ENCODE measurements at regions not wholly inside any gene's neighbourhood (a gene's known extent, or its start where the extent isn't known, plus 50 kb on each side); places are given as distances from the start of the nearest gene placed in this dataset.
A peak's percentile ranks its signal among the peaks of the same experiment; 100 is the strongest.
"Not testable (repeated sequence)": the region's sequence is repeated elsewhere in the genome, so short reads cannot be mapped to it uniquely, and the experiment has no call there.

GRCh38 chr13:70518081-70518480 lies 409.8 kb upstream of the KLHL1 start:
- Histone ChIP-seq H3K4me1 (ENCODE audit: insufficient read depth) (peaks cover 5% of the 10 kb centered on the region), H3K4me3 (no peak overlapping the region), H3K36me3 (replicated peaks; ENCODE audit: insufficient read depth, low read depth) (no peaks in the 10 kb centered on the region), H3K9me2 (replicated peaks; ENCODE audit: insufficient read depth) (no peaks in the 10 kb centered on the region), H3K4me2 (no peak overlapping the region), H3K9me3 (ENCODE audit: low read depth) (no peaks in the 10 kb centered on the region), H3K27me3 (no peaks in the 10 kb centered on the region), H2AFZ (no peak overlapping the region), H3K27ac (no peak overlapping the region), H3K79me2 (no peaks in the 10 kb centered on the region), H4K20me1 (ENCODE audit: insufficient read depth, poor library complexity, severe bottlenecking) (no peaks in the 10 kb centered on the region)
- 75% methylated on average over 2 of the region's 2 CpGs for WGBS (ENCODE audit: low lambda C conversion rate, missing lambda C conversion rate)
- no peak for DNase-seq (ENCODE audit: low spot score)
- TF ChIP-seq, protein P1, sequence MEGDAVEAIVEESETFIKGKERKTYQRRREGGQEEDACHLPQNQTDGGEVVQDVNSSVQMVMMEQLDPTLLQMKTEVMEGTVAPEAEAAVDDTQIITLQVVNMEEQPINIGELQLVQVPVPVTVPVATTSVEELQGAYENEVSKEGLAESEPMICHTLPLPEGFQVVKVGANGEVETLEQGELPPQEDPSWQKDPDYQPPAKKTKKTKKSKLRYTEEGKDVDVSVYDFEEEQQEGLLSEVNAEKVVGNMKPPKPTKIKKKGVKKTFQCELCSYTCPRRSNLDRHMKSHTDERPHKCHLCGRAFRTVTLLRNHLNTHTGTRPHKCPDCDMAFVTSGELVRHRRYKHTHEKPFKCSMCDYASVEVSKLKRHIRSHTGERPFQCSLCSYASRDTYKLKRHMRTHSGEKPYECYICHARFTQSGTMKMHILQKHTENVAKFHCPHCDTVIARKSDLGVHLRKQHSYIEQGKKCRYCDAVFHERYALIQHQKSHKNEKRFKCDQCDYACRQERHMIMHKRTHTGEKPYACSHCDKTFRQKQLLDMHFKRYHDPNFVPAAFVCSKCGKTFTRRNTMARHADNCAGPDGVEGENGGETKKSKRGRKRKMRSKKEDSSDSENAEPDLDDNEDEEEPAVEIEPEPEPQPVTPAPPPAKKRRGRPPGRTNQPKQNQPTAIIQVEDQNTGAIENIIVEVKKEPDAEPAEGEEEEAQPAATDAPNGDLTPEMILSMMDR (IDR thresholded peaks at IDR 0.05; ENCODE audit: poor library complexity) = no peak
- no peak for TF ChIP-seq EZH2 (IDR thresholded peaks at IDR 0.05; ENCODE audit: borderline replicate concordance)
- no peak for TF ChIP-seq EZH2phosphoT487 (IDR thresholded peaks at IDR 0.05; ENCODE audit: low read depth, severe bottlenecking, unreplicated experiment)

- peaks cover 5% of the 10 kb centered on the region for H3K4me1 ChIP-seq (ENCODE audit: insufficient read depth)
- no peaks in the 10 kb centered on the region for H3K9me2 ChIP-seq (replicated peaks; ENCODE audit: insufficient read depth)
- H3K4me3 ChIP-seq = no peak overlapping the region
- WGBS (ENCODE audit: low lambda C conversion rate, missing lambda C conversion rate) = 95% methylated on average over 2 of the region's 2 CpGs
- no peaks in the 10 kb centered on the region for H3K79me2 ChIP-seq
- H3K27ac ChIP-seq = no peak overlapping the region
- no peaks in the 10 kb centered on the region for H3K27me3 ChIP-seq
- no peak overlapping the region for H2AFZ ChIP-seq
- no peak for DNase-seq (ENCODE audit: low spot score)
- TF ChIP-seq EZH2 (IDR thresholded peaks at IDR 0.05; ENCODE audit: borderline replicate concordance) = no peak
- TF ChIP-seq EZH2phosphoT487 (IDR thresholded peaks at IDR 0.05; ENCODE audit: low read depth, severe bottlenecking, unreplicated experiment) = no peak
- TF ChIP-seq, protein P1 (IDR thresholded peaks at IDR 0.05; ENCODE audit: poor library complexity) = no peak
- no peaks in the 10 kb centered on the region for H3K36me3 ChIP-seq (replicated peaks; ENCODE audit: insufficient read depth, low read depth)
- H3K4me2 ChIP-seq = no peak overlapping the region
- no peaks in the 10 kb centered on the region for H3K9me3 ChIP-seq (ENCODE audit: low read depth)
- no peaks in the 10 kb centered on the region for H4K20me1 ChIP-seq (ENCODE audit: insufficient read depth, poor library complexity, severe bottlenecking)
Observed at GRCh38 chr13:70516226-70516625, 408.0 kb upstream of the KLHL1 start.

GRCh38 chr13:70511861-70512417 lies 403.7 kb upstream of the KLHL1 start:
- WGBS (ENCODE audit: low lambda C conversion rate, missing lambda C conversion rate) = 98% methylated on average over 39 of the region's 40 CpGs
- H3K9me2 ChIP-seq (replicated peaks; ENCODE audit: insufficient read depth); H3K27ac ChIP-seq; DNase-seq (ENCODE audit: low spot score); H2AFZ ChIP-seq; H3K4me3 ChIP-seq; H3K4me2 ChIP-seq; H3K9me3 ChIP-seq (ENCODE audit: low read depth); H3K27me3 ChIP-seq; H4K20me1 ChIP-seq (ENCODE audit: insufficient read depth, poor library complexity, severe bottlenecking); H3K36me3 ChIP-seq (replicated peaks; ENCODE audit: insufficient read depth, low read depth); H3K4me1 ChIP-seq (ENCODE audit: insufficient read depth); H3K79me2 ChIP-seq: not testable (repeated sequence)

DNA sequence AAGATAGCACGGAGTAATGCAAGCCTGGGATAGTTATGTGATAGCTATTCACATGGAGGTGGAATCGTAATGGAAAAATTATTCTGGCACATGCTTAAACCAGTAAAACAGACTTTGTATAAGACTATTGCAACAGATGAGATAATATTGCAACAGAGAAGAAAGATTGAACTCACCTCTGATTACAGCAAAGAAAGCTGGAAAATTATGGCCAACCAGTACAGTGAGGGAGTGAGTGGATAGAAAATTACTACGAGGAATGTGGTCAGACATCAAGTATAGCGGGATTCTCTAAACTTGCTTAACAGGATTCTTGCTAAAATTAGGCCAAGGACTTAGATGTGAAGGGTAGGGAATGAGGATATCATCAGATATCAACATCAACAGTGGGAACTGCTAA lies 397.6 kb upstream of the KLHL1 start:
- H3K9me3 ChIP-seq (ENCODE audit: low read depth) = no peaks in the 10 kb centered on the region
- no peaks in the 10 kb centered on the region for H3K9me2 ChIP-seq (replicated peaks; ENCODE audit: insufficient read depth)
- H3K27ac ChIP-seq = no peak overlapping the region
- H3K27me3 ChIP-seq = no peaks in the 10 kb centered on the region
- no peaks in the 10 kb centered on the region for H3K4me1 ChIP-seq (ENCODE audit: insufficient read depth)
- H2AFZ ChIP-seq = no peak overlapping the region
- H3K79me2 ChIP-seq = no peaks in the 10 kb centered on the region
- DNase-seq (ENCODE audit: low spot score) = peak; percentile 5
- no peaks in the 10 kb centered on the region for H3K36me3 ChIP-seq (replicated peaks; ENCODE audit: insufficient read depth, low read depth)
- no peak overlapping the region for H3K4me3 ChIP-seq
- no peak overlapping the region for H3K4me2 ChIP-seq
- no peak for TF ChIP-seq EZH2phosphoT487 (IDR thresholded peaks at IDR 0.05; ENCODE audit: low read depth, severe bottlenecking, unreplicated experiment)
- TF ChIP-seq, protein P1 (IDR thresholded peaks at IDR 0.05; ENCODE audit: poor library complexity) = no peak
- TF ChIP-seq EZH2 (IDR thresholded peaks at IDR 0.05; ENCODE audit: borderline replicate concordance) = no peak
- WGBS (ENCODE audit: low lambda C conversion rate, missing lambda C conversion rate) = 78% methylated on average over 4 of the region's 4 CpGs
- no peaks in the 10 kb centered on the region for H4K20me1 ChIP-seq (ENCODE audit: insufficient read depth, poor library complexity, severe bottlenecking)

Data from hepatocyte (in vitro differentiated cells).